ENCODE measurements at regions not wholly inside any gene's neighbourhood (a gene's known extent, or its start where the extent isn't known, plus 50 kb on each side); places are given as distances from the start of the nearest gene placed in this dataset.

DNA sequence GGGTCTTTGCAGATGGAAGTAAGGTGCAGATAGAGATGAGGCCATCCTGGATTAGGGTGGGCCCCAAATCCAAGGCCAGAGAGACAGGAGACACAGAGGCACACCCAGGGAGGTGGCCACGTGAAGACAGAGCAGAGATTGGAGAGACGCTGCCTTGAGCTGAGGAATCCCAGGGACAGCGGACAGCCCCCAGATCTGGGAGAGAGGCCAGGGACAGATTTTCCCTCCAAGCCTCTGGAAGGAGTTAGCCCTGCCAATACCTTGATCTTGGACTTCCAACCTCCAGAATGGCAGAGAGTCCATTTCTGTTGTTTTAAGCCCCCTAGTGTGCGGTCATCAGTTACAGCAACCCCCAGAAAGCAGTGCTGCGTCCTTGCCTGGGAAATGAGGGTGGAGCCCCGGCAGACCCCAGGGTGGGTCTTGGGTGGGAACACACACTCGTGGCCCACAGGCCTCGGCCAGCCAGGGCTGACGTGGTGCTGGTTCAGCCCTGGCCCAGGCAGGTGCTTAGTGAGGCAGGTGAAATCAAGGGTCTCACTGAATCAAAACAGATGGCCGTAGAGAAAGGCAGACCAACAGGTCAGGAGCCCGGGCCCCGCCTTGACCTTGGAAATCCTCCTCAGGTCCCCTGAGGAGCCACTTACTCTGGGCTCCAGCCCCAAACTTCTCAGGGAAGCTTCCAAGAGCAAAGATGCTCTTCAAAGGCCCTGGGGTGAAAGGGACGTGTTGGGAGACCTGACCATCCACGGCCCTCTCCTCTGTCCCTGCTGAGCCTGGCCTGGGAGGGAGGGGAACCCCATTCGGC, 169.3 kb downstream of the RBFOX3 start:
- DNase-seq: no peak

DNA sequence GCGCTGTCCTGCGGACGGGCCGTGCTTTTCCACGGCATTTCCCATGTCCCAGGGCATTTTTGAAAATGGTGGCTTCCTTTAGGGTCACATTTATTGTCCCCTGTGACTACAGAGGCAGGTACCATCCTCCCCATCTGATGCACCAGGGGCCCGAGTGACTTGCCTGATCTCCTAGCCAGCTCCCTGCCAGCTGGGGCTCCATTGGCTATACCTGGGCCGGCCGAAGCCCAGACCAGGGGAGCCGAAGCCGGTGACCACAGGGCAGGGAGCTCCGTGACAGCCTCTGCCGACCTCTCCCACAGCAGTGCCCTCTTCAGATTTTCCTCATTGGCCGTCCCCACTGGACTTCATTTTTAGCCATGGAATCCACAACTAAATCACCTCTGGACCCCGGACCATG, 170.6 kb downstream of the RBFOX3 start:
- DNase-seq: no peak

DNA sequence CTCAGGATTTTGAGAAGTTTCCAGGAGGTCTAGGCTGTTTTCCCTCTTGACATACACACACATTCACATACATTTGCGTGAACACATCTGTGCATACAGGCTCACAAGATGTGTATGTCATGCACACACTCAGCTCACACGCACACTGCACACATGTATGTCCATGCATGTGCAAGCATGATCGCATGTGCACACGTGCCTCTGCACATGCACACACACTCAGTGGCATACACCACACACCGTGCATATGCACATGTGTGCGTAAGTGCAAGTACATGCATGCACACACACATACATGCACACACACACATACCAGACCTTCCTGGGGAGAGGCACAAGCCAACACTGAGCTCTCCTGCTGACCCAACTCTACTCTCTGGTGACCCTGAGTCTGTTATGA, 171.4 kb downstream of the RBFOX3 start:
- DNase-seq: no peak

DNA sequence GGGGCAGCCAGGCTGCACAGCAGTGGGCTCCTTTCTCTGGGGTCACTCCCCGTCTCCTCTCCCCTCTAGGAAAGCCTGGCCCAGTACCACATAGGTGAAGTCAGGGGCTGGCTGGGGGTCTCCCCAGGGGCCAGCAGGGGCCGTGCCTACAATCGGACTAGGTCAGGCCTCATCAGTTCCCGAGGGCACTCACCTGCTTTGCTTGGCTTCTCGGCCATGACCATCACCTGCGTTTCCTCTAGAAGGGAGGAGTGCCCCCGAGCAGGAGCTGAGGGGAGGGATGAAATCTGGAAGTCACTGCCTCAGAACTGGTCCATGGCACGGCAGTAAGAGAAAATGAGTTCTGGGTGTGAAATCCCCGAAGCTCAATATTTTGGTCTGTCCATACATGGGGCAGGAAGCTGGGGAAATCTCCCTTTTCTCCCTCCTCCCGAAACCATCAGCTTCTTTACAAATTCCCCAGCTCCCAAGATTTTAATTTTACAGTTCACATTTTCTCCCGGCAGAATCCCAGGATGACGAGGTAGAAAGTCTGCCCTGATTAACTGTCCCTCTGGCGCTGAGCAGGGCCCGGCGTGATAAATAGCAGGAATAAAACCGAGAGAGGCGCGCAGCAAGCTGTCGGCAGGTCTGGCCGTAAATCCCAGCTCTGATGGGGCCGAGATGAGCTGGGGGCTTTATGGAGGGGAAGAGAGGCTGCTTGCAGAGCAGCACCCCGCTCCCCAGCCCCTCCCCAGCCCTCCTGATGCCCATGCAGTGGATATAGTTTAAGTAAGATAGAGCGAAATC, 172.1 kb downstream of the RBFOX3 start:
- DNase-seq: no peak

DNA sequence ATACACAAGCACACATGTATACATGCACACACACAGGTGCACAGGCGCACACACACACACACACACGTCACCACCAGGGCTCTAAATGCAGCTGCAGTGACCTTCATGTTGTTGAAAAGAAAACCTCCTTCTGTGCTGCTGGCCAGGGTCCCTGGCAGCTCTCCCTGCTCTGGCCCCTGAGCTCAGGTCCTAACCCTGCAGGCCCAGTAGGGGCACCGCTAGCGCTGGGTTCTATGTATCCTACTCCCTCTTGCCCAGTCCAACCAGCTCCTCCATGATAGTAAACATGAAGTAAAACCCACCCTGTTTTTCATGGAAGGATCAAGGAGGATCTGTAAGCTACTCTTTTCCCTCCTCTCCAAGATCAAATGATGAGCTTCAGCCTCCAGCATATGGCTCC, 172.8 kb downstream of the RBFOX3 start:
- DNase-seq: no peak

DNA sequence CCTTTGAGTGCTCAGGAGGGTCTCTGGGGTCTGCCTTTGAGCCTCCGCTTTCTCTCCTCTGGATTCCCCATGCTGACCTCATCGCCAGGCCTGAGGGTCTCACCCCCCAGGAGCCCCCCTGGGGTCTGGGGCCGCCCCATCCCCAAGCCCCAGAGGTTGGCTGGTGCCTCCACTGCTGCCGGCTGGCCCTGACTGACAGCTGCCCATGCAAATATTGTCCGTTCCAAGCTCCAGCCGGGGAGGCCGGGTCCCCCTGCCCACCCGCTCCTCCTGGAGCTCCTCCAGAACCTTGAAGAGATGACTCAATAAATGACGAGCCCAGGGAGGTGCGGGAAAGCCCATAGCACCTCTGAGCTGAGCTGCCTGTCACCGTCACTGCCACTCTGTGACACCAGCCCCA, 173.8 kb downstream of the RBFOX3 start:
- no peak for DNase-seq

DNA sequence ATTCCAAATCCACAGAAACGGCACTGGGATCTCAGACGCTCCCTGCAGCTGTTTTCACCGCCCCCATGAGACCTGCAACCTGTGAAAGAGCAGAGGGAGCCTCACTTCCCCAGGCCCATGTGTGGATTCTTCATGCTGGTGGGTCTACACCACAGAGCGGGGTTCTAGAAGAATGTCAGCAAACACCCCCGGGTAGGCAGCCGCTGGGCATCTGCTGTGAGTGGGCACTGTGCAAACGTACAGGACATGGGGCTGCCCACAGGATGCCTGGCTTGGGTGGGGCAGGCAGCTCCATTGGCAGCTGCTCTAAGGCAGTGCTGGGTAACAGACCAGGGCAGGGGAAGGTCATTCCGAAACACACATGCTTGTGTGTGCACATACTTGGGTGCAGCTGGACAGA, 174.9 kb downstream of the RBFOX3 start:
- DNase-seq: no peak

DNA sequence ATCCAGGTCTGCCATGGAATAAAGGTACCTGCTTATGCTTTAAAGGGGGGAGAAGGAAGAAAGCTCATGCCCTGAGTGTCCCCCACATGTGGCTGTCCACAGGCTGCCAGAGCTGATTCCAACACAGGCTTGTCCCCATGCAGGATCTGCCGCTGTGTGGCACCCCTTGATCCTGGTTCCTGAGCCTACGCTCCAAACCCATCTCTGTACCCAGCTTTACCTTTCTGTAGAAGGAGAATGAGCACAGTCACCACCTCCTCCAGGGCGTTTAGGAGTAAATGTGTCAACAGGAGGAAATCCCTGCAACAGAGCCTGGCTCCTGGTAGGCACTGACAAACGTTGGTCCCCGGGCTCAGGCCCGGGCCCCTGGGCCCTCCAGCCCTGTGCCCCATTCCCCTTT, 175.6 kb downstream of the RBFOX3 start:
- DNase-seq: no peak

DNA sequence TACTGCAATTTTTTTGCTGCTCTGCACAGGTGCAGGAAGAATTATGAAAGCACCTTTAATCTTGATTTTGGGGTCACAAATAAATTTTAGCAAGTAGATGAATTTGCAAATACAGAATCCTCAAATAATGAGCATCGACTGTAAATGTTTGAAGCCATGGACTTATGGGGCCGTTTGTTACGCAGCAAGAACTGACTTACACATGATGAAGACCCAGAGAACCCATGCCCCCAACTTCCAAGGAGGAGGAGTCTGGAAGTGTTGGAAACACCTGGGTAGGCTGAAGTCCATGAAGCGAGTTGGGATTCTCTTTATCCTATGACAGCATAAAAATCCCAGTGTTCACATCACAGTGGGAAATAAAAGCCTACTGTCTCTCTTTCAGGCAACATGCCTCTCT, 176.6 kb downstream of the RBFOX3 start:
- no peak for DNase-seq

DNA sequence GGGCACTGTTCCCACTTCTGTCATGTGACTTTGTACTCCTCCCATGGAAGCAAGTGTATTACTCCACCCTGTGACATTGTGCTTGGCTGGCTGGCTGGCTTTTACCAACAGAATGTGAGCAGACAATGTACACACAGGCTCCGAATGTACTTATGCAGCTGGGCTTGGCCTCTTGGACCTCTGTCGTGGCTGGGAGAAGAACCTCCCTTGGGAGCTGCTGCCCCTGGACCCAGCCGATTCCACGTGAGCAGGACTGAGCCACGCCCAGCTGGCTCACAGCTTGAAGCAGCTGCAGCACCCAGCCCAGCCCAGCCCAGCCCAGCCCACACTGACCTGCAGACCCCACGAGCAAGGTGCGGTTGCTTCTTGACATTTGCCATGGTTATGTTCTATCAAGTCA, 177.5 kb downstream of the RBFOX3 start:
- DNase-seq: no peak

DNA sequence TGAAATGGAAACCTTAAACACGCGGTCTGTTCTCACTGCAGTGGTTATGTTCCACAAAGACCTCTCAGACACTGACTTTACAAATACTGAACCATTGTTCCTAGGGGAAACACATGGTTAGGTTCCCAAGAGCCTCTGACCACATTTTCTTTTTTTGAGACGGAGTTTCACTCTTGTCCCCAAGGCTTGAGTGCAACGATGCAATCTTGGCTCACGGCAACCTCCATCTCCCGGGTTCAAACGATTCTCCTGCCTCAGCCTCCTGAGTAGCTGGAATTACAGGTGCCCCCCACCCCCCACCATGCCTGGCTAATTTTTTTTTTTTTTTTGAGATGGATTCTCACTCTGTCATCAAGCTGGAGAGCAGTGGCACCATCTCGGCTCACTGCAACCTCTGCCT, 179.7 kb downstream of the RBFOX3 start:
- DNase-seq: no peak

DNA sequence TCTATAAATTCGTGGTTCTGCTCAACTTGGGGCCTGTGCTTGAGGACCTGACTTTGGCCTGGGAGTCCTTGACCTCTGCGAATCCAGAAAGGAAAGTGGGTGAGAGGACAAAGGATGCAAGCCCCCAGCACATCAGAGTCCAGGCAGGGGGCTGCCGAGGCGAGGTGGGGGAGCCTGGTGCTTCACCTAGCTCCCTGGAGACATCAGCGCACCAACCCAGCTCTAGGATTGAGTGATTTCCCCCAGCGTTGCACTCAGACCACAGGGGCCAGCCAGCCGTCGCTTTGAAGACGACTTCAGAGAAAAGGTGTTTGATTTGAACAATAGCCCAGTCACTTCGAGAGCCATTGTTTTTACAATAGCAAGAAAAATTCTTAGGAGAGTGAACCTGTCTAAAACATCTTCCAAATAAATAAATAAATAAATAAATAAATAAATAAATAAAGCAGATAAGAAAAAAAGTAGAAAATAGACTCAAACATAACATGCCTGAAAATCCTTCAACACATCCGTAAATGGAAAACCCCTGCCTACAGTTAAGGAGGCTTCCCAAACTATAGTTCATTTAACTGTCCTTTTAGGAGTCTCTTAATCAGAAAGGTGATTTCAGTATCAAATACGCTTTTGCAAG, 180.9 kb downstream of the RBFOX3 start:
- DNase-seq: no peak

DNA sequence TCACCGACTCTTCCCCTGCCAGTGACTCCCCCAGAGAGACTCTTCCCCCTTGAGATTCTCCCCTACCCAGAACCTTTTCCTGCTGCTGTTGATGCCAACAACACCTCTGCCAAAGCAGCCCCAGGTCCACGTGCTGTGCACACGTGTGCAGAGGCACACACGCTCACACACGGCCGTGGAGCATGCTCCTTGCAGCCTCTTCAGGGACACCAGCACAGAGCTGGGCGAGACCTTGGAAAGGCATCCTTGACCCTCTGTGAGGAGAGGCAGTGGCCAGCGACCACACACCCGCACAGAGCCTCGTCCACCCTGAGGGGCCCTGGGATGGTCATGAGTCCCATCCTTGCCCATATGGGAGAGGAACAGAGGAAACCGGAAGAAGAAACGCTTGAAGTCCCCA, 181.9 kb downstream of the RBFOX3 start:
- DNase-seq: no peak

DNA sequence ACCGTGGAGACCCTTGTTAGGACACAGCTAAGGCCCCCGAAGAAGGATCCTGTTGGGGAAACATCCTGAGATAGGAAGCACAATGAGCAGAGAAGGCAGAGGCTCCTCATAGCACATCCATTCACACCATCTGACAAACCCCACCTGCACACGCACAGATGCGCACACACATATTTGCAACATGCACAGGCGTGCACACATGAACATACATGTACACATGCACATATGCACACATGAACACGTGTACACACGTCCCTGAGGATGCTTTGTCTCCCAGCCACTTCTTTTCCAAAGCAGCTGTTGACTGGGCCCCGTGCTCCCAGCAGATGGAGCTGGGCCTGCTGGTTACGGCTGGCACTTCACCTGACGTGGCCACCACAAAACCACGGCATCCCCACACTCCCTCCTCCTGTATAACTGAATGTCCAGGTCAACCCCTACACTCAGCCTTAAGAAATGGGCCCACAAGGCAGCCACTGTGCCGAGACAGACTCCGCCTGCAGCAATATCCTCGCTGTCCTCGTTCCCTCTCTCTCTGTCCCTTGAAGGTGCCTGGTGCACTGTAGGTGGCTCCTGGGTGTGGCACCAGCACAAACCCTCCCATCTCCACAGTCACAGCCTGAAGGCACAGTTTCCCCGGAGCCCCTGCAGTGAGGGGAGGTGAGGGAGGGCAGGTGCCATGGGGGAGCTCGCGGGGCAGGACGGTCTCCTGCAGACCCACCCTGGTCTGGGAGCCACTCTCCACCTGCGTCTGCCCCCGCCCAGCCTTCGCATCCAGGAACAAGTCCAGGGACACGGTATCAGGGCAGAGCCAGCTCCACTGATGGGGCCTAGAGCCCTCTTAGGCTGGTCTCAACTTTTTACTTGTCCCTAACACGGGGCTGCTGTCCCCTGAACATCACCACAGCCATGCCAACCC, 183.0 kb downstream of the RBFOX3 start:
- DNase-seq: no peak

DNA sequence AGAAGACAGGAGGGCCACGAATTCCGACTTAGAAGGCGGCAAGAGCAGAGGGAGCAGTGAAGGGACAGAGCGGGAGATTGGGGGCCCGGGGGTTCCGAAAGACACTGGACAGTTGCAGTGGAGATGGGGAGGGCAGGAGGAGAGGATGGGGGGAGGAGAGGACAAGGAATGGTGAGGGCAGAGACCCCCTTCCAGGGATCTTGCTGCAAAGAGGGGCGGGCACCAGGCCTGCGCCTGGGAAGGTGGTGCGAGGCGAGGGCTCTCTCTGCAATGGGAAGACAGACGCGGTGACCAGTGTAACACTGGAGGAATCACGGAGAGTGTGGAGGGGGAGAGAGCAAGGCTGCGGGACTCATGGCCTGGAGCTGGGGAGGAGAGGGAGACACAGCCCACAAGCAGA, 185.2 kb downstream of the RBFOX3 start:
- no peak for DNase-seq

DNA sequence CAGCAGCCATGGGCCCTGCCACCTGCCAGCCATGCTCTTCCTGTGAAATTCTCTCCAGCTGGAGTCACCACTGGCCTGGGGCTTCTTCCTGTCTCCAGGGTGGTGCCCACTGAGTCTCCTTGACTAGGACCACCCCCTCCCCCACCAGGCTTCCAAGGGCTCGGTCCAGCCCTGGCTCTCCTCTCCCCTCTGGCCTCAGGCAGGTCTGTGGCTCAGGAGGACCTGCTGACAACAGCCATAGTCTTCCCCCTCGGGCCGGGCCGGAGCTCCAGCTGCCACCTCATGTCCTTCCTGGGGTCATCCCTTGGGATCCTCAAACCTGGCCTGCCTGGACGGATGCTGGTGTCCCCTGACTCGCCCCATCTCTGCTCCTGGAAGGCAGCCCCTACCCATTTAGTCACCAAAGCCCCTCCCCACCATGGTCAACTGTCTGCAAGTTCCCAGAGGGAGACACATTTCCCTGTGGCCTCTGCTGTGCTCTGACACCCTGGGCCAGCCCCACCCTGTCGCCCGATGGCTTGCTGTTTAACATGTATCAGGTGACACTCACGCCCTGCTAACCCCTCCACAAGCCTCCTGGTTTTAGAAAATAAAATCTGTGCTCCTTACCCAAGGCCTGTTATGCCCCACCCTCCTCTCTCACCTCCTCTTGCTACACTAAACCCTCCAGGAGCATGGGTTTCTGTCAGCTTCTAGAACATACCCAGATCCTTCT, 186.2 kb downstream of the RBFOX3 start:
- no peak for DNase-seq

DNA sequence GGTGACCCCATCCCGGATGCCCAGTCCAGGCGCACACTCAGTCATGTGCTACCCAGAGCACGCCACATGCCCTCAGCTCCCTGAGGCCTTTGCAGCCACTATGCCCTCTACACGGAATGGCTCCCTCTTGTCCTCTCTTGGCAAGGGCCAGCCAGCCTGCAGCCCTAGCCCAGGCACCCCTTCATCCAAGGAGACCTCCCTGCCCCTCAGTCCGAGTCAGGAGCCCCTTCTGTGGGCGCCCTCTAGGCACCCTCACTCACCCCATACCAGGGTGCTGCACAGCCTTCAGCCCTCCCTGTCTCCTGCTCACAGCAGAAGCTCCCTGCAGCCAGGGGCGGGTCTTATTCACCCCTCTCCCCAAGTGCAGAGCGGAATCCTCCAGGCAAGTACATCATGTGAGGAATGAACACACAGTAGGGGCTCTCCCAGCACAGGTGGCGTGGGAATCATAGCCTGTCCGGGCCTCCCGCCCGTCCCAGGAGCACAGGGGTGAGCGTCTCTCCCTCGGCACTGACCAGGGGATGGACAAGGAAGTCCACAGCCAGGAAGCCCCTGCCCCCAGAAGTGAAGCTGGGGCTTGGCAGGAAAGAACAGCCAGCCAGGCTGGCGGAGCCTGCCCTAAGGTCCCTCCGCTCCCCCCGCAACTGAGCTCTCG, 186.9 kb downstream of the RBFOX3 start:
- DNase-seq: no peak

DNA sequence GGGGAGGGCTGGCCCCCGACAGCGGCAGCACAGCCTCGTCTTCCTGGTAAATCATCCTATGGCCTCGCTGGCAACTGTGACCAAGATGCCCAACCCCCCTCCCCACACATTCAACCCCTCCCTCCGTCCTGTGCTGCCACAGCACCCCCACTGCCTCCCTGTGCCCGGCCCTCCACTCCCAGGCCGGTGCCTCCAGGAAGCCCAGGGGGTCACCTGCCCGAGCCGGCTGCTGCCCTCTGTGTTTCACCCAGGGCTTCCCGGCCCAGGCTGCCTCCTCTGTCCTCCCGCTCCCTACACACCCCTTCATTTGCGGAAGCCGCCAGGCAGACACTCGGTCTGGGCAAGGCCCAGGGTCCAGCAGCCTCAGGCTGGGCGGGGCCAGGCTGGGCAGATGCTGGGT, 188.6 kb downstream of the RBFOX3 start:
- no peak for DNase-seq

DNA sequence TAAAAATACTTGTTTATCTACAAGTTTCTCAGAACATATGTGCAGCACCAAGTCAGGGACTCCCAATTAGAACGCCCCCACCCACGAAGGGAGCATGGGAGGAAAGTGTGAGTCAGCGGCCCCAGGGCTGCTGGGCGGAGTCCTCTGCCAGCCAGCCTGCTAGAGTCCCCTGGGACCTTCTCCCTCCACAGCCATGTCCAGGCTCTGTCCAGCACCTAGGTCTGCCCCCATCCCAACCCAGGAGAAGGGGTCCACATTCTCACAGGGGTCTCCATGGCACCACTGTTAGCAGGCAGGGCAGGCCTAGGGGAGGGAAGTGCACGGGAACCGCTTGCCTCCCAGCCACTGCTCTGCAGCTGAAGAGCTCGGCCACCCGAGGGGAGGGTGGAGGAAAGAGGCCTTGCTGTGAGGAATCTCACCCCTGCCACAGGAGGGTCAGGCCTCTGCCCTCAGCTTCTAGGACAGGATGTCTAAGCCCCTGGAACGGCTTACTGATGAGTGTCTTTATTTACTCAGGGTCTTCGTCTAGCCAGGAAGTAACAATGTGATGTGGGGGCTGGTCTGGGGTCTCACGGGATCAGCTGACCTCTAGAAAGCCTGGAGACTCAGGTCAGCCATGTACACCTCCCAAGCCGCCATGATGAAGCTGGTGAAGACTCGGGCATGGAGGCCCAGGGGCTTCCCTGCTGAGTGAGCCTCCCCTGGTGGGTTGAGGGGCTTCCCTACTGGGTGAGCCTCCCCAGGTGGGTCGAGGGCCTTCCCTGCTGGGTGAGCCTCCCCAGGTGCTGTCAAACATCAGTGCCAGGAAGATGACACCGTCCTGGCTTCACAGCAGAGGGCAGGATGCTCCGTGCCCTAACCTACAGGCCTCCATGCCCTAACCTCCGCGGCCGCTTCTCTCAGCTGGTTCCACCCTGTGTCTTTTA, 190.3 kb downstream of the RBFOX3 start:
- no peak for DNase-seq

DNA sequence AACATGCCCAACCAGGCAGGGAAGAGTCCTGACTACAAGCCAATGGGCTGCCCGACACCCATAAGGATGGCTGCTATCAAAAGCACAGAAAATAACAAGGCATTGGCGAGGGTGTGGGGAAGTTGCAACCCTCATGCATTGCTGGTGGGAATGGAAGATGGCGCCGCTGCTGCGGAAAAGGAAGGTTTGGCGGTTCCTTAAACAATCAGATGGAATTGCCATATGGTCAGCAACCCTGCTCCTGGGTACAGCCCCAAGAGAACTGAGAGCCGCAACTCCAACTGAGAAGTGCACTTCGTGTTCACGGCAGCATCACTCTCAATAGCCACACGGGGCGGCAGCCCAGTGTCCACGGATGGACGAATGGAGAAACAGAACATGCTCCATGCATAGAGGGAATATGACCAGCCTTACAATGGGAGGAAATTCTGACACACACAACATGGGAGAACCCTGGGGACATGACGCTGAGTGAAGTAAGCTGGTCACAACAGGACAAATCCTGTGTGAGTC, 193.3 kb downstream of the RBFOX3 start:
- no peak for DNase-seq

Measured in activated T-cell treated with anti-CD3 and anti-CD28 coated beads, Interleukin-2, amount 50 U/mL, for 1 hour (primary cell).